ENCODE measurements at regions not wholly inside any gene's neighbourhood (a gene's known extent, or its start where the extent isn't known, plus 50 kb on each side); places are given as distances from the start of the nearest gene placed in this dataset.

DNA sequence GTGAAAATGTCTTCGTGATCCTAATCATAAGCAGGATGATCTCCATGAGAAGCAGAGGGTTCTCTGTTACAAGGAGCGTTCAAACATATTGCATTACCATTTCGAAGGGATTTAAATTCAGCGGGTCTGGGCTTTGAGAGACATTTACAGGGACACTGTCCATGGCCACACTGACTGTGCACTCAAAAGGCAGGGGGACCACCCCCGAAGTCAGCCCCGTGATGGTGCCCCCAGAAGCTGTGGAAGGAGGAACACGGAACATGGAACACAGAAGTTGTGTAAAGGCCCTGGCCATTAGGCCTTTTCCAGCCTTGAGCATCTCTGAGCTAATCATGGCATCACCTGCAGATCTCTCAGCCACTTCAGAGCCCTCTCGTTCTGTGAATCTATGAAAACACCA is 268.4 kb upstream of the MYT1L start:
- Histone ChIP-seq H4K20me1 (ENCODE audit: control insufficient read depth, extremely low read depth, insufficient read depth, low read length) (no peaks in the 10 kb centered on the region), H3K4me2 (ENCODE audit: extremely low read depth, insufficient read depth, low read length) (no peak overlapping the region), H3K4me1 (ENCODE audit: control insufficient read depth, extremely low read depth, insufficient read depth, low read length) (no peaks in the 10 kb centered on the region), H3K36me3 (ENCODE audit: control insufficient read depth, insufficient read depth, low read length) (no peaks in the 10 kb centered on the region), H3K27me3 (ENCODE audit: control insufficient read depth, insufficient read depth, low read length) (no peaks in the 10 kb centered on the region), H3K9ac (ENCODE audit: insufficient read depth, low read length) (no peak overlapping the region), H3K27ac (ENCODE audit: insufficient read depth, low read length) (no peak overlapping the region), H3K9me3 (ENCODE audit: control insufficient read depth, insufficient read depth, low read depth, low read length) (no peaks in the 10 kb centered on the region), H3K4me3 (replicated peaks in 1 of 4; ENCODE audit: control extremely low read depth in 1 of 4, insufficient read depth in 1 of 4, low read depth in 3 of 4, low read length in 4 of 4) (no peak overlapping the region), H2AFZ (ENCODE audit: low read length) (no peak overlapping the region), H3K79me2 (ENCODE audit: control insufficient read depth, insufficient read depth, low read length) (no peaks in the 10 kb centered on the region)
- TF ChIP-seq, protein P1, sequence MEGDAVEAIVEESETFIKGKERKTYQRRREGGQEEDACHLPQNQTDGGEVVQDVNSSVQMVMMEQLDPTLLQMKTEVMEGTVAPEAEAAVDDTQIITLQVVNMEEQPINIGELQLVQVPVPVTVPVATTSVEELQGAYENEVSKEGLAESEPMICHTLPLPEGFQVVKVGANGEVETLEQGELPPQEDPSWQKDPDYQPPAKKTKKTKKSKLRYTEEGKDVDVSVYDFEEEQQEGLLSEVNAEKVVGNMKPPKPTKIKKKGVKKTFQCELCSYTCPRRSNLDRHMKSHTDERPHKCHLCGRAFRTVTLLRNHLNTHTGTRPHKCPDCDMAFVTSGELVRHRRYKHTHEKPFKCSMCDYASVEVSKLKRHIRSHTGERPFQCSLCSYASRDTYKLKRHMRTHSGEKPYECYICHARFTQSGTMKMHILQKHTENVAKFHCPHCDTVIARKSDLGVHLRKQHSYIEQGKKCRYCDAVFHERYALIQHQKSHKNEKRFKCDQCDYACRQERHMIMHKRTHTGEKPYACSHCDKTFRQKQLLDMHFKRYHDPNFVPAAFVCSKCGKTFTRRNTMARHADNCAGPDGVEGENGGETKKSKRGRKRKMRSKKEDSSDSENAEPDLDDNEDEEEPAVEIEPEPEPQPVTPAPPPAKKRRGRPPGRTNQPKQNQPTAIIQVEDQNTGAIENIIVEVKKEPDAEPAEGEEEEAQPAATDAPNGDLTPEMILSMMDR (conservative IDR thresholded peaks at IDR 0.05 in 1 of 2, IDR thresholded peaks at IDR 0.05 in 1 of 2; ENCODE audit: low read depth in 1 of 2, low read length in 2 of 2) = no peak
- no peak for TF ChIP-seq EZH2 (IDR thresholded peaks at IDR 0.05; ENCODE audit: low read length, missing control alignments)
- no peak for DNase-seq (ENCODE audit: low read depth in 2 of 2)

DNA sequence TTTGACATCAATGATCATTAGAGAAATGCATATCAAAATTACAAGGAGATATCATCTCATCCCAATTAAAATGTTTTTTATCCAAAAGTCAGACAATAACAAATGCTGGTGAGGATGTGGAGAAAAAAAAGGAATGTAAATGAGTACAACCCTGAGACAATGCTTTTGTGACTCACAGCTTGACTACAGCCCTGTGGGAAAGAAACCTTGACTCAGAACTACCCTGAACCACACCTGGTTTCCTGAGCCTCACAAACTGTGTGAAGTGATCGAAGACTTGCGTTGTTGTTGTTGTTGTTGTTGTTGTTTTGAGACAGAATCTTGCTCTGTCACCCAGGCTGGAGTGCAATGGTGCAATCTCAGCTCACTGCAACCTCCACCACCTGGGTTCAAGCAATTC is 266.6 kb upstream of the MYT1L start:
- H3K4me2 ChIP-seq (ENCODE audit: extremely low read depth, insufficient read depth, low read length) = no peak overlapping the region
- no peak overlapping the region for H3K4me3 ChIP-seq (replicated peaks in 1 of 4; ENCODE audit: control extremely low read depth in 1 of 4, insufficient read depth in 1 of 4, low read depth in 3 of 4, low read length in 4 of 4)
- H3K9ac ChIP-seq (ENCODE audit: insufficient read depth, low read length) = no peak overlapping the region
- TF ChIP-seq EZH2 (IDR thresholded peaks at IDR 0.05; ENCODE audit: low read length, missing control alignments) = no peak
- TF ChIP-seq, protein P1 (conservative IDR thresholded peaks at IDR 0.05 in 1 of 2, IDR thresholded peaks at IDR 0.05 in 1 of 2; ENCODE audit: low read depth in 1 of 2, low read length in 2 of 2) = no peak
- no peaks in the 10 kb centered on the region for H3K36me3 ChIP-seq (ENCODE audit: control insufficient read depth, insufficient read depth, low read length)
- H3K27ac ChIP-seq (ENCODE audit: insufficient read depth, low read length) = no peak overlapping the region
- H3K4me1 ChIP-seq (ENCODE audit: control insufficient read depth, extremely low read depth, insufficient read depth, low read length) = no peaks in the 10 kb centered on the region
- no peaks in the 10 kb centered on the region for H3K79me2 ChIP-seq (ENCODE audit: control insufficient read depth, insufficient read depth, low read length)
- H2AFZ ChIP-seq (ENCODE audit: low read length) = no peak overlapping the region
- no peaks in the 10 kb centered on the region for H4K20me1 ChIP-seq (ENCODE audit: control insufficient read depth, extremely low read depth, insufficient read depth, low read length)
- no peaks in the 10 kb centered on the region for H3K27me3 ChIP-seq (ENCODE audit: control insufficient read depth, insufficient read depth, low read length)
- no peak for DNase-seq (ENCODE audit: low read depth in 2 of 2)
- no peaks in the 10 kb centered on the region for H3K9me3 ChIP-seq (ENCODE audit: control insufficient read depth, insufficient read depth, low read depth, low read length)

- no peaks in the 10 kb centered on the region for H4K20me1 ChIP-seq (ENCODE audit: control insufficient read depth, extremely low read depth, insufficient read depth, low read length)
- no peak overlapping the region for H3K4me2 ChIP-seq (ENCODE audit: extremely low read depth, insufficient read depth, low read length)
- H3K9me3 ChIP-seq (ENCODE audit: control insufficient read depth, insufficient read depth, low read depth, low read length) = no peaks in the 10 kb centered on the region
- no peaks in the 10 kb centered on the region for H3K27me3 ChIP-seq (ENCODE audit: control insufficient read depth, insufficient read depth, low read length)
- no peak overlapping the region for H3K4me3 ChIP-seq (replicated peaks in 1 of 4; ENCODE audit: control extremely low read depth in 1 of 4, insufficient read depth in 1 of 4, low read depth in 3 of 4, low read length in 4 of 4)
- H3K4me1 ChIP-seq (ENCODE audit: control insufficient read depth, extremely low read depth, insufficient read depth, low read length) = no peaks in the 10 kb centered on the region
- no peak for DNase-seq (ENCODE audit: low read depth in 2 of 2)
- H3K9ac ChIP-seq (ENCODE audit: insufficient read depth, low read length) = no peak overlapping the region
- no peaks in the 10 kb centered on the region for H3K79me2 ChIP-seq (ENCODE audit: control insufficient read depth, insufficient read depth, low read length)
- no peak overlapping the region for H2AFZ ChIP-seq (ENCODE audit: low read length)
- no peak overlapping the region for H3K27ac ChIP-seq (ENCODE audit: insufficient read depth, low read length)
- TF ChIP-seq, protein P1 (conservative IDR thresholded peaks at IDR 0.05 in 1 of 2, IDR thresholded peaks at IDR 0.05 in 1 of 2; ENCODE audit: low read depth in 1 of 2, low read length in 2 of 2) = no peak
- no peak for TF ChIP-seq EZH2 (IDR thresholded peaks at IDR 0.05; ENCODE audit: low read length, missing control alignments)
- H3K36me3 ChIP-seq (ENCODE audit: control insufficient read depth, insufficient read depth, low read length) = no peaks in the 10 kb centered on the region
These were observed 260.5 kb upstream of the MYT1L start for GRCh38 chr2:2591542-2591940.

Measured in fibroblast of lung (primary cell).